ENCODE measurements at regions not wholly inside any gene's neighbourhood (a gene's known extent, or its start where the extent isn't known, plus 50 kb on each side); places are given as distances from the start of the nearest gene placed in this dataset.

GRCh38 chr11:104618954-104619353 is 279.3 kb downstream of the CASP12 start:
- TF ChIP-seq CTCF (IDR thresholded peaks at IDR 0.05) = no peak
- DNase-seq (ENCODE audit: low spot score) (no peak), ATAC-seq (ENCODE audit: insufficient number of reproducible peaks, low FRiP score, low read depth) (no peak)
- no peak overlapping the region for H3K4me3 ChIP-seq
- no peaks in the 10 kb centered on the region for H3K4me1 ChIP-seq (ENCODE audit: control insufficient read depth in 1 of 2, low read depth in 2 of 2)
- H3K27ac ChIP-seq = no peak overlapping the region
- H3K9me3 ChIP-seq = no peaks in the 10 kb centered on the region
- H3K36me3 ChIP-seq = no peaks in the 10 kb centered on the region
- H3K27me3 ChIP-seq (replicated peaks; ENCODE audit: insufficient read depth) = no peaks in the 10 kb centered on the region

GRCh38 chr11:104614961-104615360 is 283.3 kb downstream of the CASP12 start:
- Histone ChIP-seq H3K4me1 (ENCODE audit: control insufficient read depth in 1 of 2, low read depth in 2 of 2) (peaks cover 2 to 3% of the 10 kb centered on the region in 2 donors), H3K36me3 (no peaks in the 10 kb centered on the region), H3K4me3 (no peak overlapping the region), H3K27ac (no peak overlapping the region), H3K9me3 (no peaks in the 10 kb centered on the region), H3K27me3 (replicated peaks; ENCODE audit: insufficient read depth) (no peaks in the 10 kb centered on the region)
- ATAC-seq (ENCODE audit: insufficient number of reproducible peaks, low FRiP score, low read depth) (no peak), DNase-seq (ENCODE audit: low spot score) (no peak)
- no peak for TF ChIP-seq CTCF (IDR thresholded peaks at IDR 0.05)

GRCh38 chr11:104614117-104614680 is 284.1 kb downstream of the CASP12 start:
- Histone ChIP-seq H3K27ac (no peak overlapping the region), H3K4me3 (no peak overlapping the region), H3K36me3 (no peaks in the 10 kb centered on the region), H3K9me3 (no peaks in the 10 kb centered on the region), H3K27me3 (replicated peaks; ENCODE audit: insufficient read depth) (no peaks in the 10 kb centered on the region), H3K4me1 (ENCODE audit: control insufficient read depth in 1 of 2, low read depth in 2 of 2) (peaks cover 6 to 11% of the 10 kb centered on the region in 2 donors)
- ATAC-seq (ENCODE audit: insufficient number of reproducible peaks, low FRiP score, low read depth) = no peak
- no peak for DNase-seq (ENCODE audit: low spot score)
- TF ChIP-seq CTCF (IDR thresholded peaks at IDR 0.05) = no peak

- ATAC-seq (ENCODE audit: insufficient number of reproducible peaks, low FRiP score, low read depth) = no peak
- no peak overlapping the region for H3K27ac ChIP-seq
- peaks cover 6 to 12% of the 10 kb centered on the region in 2 donors for H3K4me1 ChIP-seq (ENCODE audit: control insufficient read depth in 1 of 2, low read depth in 2 of 2)
- no peak overlapping the region for H3K4me3 ChIP-seq
- no peak for DNase-seq (ENCODE audit: low spot score)
- no peaks in the 10 kb centered on the region for H3K36me3 ChIP-seq
- no peaks in the 10 kb centered on the region for H3K9me3 ChIP-seq
- no peak for TF ChIP-seq CTCF (IDR thresholded peaks at IDR 0.05)
- H3K27me3 ChIP-seq (replicated peaks; ENCODE audit: insufficient read depth) = no peaks in the 10 kb centered on the region
Measured at GRCh38 chr11:104610635-104611034, 287.6 kb downstream of the CASP12 start.

- H3K27ac ChIP-seq = no peak overlapping the region
- H3K4me3 ChIP-seq = no peak overlapping the region
- DNase-seq (ENCODE audit: low spot score) (no peak), ATAC-seq (ENCODE audit: insufficient number of reproducible peaks, low FRiP score, low read depth) (peak; percentile 55)
- no peaks in the 10 kb centered on the region for H3K9me3 ChIP-seq
- TF ChIP-seq CTCF (IDR thresholded peaks at IDR 0.05) = peak; percentile 20
- H3K36me3 ChIP-seq = no peaks in the 10 kb centered on the region
- H3K4me1 ChIP-seq (ENCODE audit: control insufficient read depth in 1 of 2, low read depth in 2 of 2) = peaks cover 6 to 12% of the 10 kb centered on the region in 2 donors
- no peaks in the 10 kb centered on the region for H3K27me3 ChIP-seq (replicated peaks; ENCODE audit: insufficient read depth)
Measured at GRCh38 chr11:104609311-104610085, 288.8 kb downstream of the CASP12 start.
